ENCODE measurements at regions not wholly inside any gene's neighbourhood (a gene's known extent, or its start where the extent isn't known, plus 50 kb on each side); places are given as distances from the start of the nearest gene placed in this dataset.

- no peak for DNase-seq (ENCODE audit: low spot score)
- no peak for TF ChIP-seq CTCF (IDR thresholded peaks at IDR 0.05; ENCODE audit: extremely low read depth, missing control alignments)
Measured at GRCh38 chr13:111413407-111414187, 93.2 kb downstream of the TEX29 start.

- no peak for TF ChIP-seq CTCF (IDR thresholded peaks at IDR 0.05; ENCODE audit: extremely low read depth, missing control alignments)
- DNase-seq (ENCODE audit: low spot score) = no peak
Measured at GRCh38 chr13:111414341-111414740, 93.9 kb downstream of the TEX29 start.

- no peak for DNase-seq (ENCODE audit: low spot score)
- no peak for TF ChIP-seq CTCF (IDR thresholded peaks at IDR 0.05; ENCODE audit: extremely low read depth, missing control alignments)
Measured at GRCh38 chr13:111415246-111415645, 94.8 kb downstream of the TEX29 start.

GRCh38 chr13:111415765-111416164 lies 95.3 kb downstream of the TEX29 start:
- TF ChIP-seq CTCF (IDR thresholded peaks at IDR 0.05; ENCODE audit: extremely low read depth, missing control alignments) = no peak
- DNase-seq (ENCODE audit: low spot score) = no peak

GRCh38 chr13:111418101-111418500 lies 97.7 kb downstream of the TEX29 start:
- no peak for TF ChIP-seq CTCF (IDR thresholded peaks at IDR 0.05; ENCODE audit: extremely low read depth, missing control alignments)
- DNase-seq (ENCODE audit: low spot score) = no peak

- DNase-seq (ENCODE audit: low spot score) = no peak
- TF ChIP-seq CTCF (IDR thresholded peaks at IDR 0.05; ENCODE audit: extremely low read depth, missing control alignments) = no peak
Measured at GRCh38 chr13:111420113-111420876, 99.9 kb downstream of the TEX29 start.

- no peak for TF ChIP-seq CTCF (IDR thresholded peaks at IDR 0.05; ENCODE audit: extremely low read depth, missing control alignments)
- DNase-seq (ENCODE audit: low spot score) = no peak
Measured at GRCh38 chr13:111421216-111421615, 100.8 kb downstream of the TEX29 start.
